Thoracic aorta (tissue), 2 donors: ENCODE measurements at regions not wholly inside any gene's neighbourhood (a gene's known extent, or its start where the extent isn't known, plus 50 kb on each side); places are given as distances from the start of the nearest gene placed in this dataset.

Experiments used
- ATAC-seq: fragments of 150-250 bp; one replicate; pipeline ENCODE4 v1.8.0; 2017; ENCODE audit warnings: low read depth; ENCODE audit not compliant: insufficient number of reproducible peaks, low FRiP score
- DNase-seq: peaks from one replicate; pipeline ENCODE4 v3.0.0-alpha.2; 2020; ENCODE audit warnings: low spot score
- H3K27ac ChIP-seq, 2 donors: fragments of 200-600 bp; sonication (generic); 1 replicate in 1 of 2; 2 replicates in 1 of 2; pipeline ENCODE4 v1.5.1; 2016; ENCODE audit warnings: mild to moderate bottlenecking in 2 of 2, moderate library complexity in 2 of 2
- H3K27me3 ChIP-seq: fragments of 200-600 bp; sonication (generic); replicated peaks from 2 replicates; pipeline ENCODE4 v1.6.0; 2016; ENCODE audit warnings: mild to moderate bottlenecking; ENCODE audit not compliant: insufficient read depth
- H3K36me3 ChIP-seq: fragments of 200-600 bp; sonication (generic); one replicate; pipeline ENCODE4 v1.5.1; 2016
- H3K4me1 ChIP-seq, 2 donors: fragments of 200-600 bp; sonication (generic); 1 replicate in 1 of 2; 2 replicates in 1 of 2; pipeline versions ENCODE4 v1.5.1 to v1.6.0; 2016; ENCODE audit warnings: low read depth in 2 of 2, mild to moderate bottlenecking in 1 of 2; ENCODE audit not compliant: control insufficient read depth in 1 of 2
- H3K4me3 ChIP-seq: fragments of 200-600 bp; sonication (generic); 2 replicates; pipeline ENCODE4 v1.5.1; 2016; ENCODE audit warnings: mild to moderate bottlenecking
- H3K9me3 ChIP-seq: fragments of 200-600 bp; sonication (generic); 2 replicates; pipeline ENCODE4 v1.5.1; 2016
- TF ChIP-seq, protein P1 (sequence below): fragments of 200-600 bp; sonication (generic); IDR thresholded peaks from one replicate; pipeline ENCODE4 v1.5.1; 2019; ENCODE audit warnings: antibody characterized with exemption

DNA sequence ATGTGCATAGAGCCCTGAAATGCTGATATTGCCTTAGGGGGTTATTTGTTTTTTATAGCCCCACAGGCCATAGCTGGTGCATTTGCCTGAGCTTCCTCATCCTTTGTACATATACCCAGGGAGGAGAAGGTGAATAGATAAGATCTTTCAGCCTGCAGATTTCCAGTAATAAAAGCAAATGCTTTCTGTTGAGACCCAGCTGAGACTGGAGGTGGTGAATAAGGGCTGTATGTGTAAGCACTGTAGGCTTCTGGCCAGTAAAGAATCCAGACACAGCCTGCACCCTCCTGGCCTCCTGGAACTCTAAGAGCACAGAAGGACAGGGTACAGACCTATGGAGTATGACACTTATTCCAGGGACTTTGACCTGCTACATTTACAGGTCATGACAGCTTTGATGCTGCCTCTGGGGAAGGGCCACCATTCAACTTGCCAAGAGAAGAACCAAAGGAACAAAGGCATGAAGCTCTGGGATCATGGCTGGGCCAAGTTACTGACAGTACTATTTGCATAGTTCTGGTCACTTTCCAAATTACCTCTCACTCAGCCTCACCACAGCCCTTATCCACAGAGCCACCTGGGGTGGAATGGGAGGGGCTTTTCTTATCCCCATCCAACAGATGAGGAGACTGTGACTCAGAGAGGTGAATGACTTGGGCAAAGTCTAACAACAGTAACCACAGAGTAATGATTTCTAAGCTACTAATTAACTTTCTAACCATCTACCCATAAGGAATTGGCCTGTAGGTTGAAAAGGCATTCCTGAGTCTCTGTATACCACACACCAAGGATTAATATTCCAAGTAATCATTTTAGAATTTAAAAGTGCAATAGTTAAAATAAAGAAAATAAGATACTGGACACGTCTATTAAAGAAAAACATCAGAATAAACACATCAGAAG is 604.5 kb upstream of the KLF4 start:
- no peaks in the 10 kb centered on the region for H3K27me3 ChIP-seq
- ATAC-seq: no peak
- DNase-seq: no peak
- TF ChIP-seq, protein P1, sequence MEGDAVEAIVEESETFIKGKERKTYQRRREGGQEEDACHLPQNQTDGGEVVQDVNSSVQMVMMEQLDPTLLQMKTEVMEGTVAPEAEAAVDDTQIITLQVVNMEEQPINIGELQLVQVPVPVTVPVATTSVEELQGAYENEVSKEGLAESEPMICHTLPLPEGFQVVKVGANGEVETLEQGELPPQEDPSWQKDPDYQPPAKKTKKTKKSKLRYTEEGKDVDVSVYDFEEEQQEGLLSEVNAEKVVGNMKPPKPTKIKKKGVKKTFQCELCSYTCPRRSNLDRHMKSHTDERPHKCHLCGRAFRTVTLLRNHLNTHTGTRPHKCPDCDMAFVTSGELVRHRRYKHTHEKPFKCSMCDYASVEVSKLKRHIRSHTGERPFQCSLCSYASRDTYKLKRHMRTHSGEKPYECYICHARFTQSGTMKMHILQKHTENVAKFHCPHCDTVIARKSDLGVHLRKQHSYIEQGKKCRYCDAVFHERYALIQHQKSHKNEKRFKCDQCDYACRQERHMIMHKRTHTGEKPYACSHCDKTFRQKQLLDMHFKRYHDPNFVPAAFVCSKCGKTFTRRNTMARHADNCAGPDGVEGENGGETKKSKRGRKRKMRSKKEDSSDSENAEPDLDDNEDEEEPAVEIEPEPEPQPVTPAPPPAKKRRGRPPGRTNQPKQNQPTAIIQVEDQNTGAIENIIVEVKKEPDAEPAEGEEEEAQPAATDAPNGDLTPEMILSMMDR: no peak
- no peaks in the 10 kb centered on the region for H3K36me3 ChIP-seq
- no peaks in the 10 kb centered on the region for H3K9me3 ChIP-seq
- no peak overlapping the region for H3K27ac ChIP-seq
- no peak overlapping the region for H3K4me3 ChIP-seq
- H3K4me1 ChIP-seq: no peaks in the 10 kb centered on the region

DNA sequence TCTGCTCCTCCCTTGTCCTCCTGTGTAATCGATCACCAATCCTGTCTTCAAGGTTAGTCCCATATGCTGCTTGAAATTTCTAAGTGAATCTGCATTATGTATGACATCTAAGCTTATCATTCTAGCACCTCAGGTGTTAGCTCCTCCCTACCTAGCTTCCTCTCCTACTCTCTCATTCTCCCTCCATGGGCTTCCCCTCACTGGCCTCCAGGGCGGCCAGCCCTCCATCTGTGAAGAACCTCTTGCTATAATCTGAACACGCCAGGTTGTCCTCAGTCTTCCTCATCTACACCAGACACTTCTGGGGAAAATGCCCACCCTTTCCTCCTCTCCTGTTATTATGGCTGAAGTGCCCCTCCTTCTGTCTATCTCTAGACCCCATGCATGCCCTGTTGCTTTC is 599.3 kb upstream of the KLF4 start:
- no peak overlapping the region for H3K4me3 ChIP-seq
- H3K4me1 ChIP-seq: no peaks in the 10 kb centered on the region
- no peak for DNase-seq
- H3K27me3 ChIP-seq: no peaks in the 10 kb centered on the region
- H3K27ac ChIP-seq: no peak overlapping the region
- ATAC-seq: no peak
- H3K36me3 ChIP-seq: no peaks in the 10 kb centered on the region
- H3K9me3 ChIP-seq: no peaks in the 10 kb centered on the region
- TF ChIP-seq, protein P1: no peak

GRCh38 chr9:108087781-108088180 is 598.2 kb upstream of the KLF4 start:
- TF ChIP-seq, protein P1: no peak
- Histone ChIP-seq H3K36me3 (no peaks in the 10 kb centered on the region), H3K27me3 (no peaks in the 10 kb centered on the region), H3K27ac (no peak overlapping the region), H3K4me1 (no peaks in the 10 kb centered on the region), H3K9me3 (no peaks in the 10 kb centered on the region), H3K4me3 (no peak overlapping the region)
- ATAC-seq (no peak), DNase-seq (no peak)

GRCh38 chr9:108086624-108087023 is 597.1 kb upstream of the KLF4 start:
- TF ChIP-seq, protein P1: no peak
- Histone ChIP-seq H3K4me1 (no peaks in the 10 kb centered on the region), H3K27me3 (no peaks in the 10 kb centered on the region), H3K9me3 (no peaks in the 10 kb centered on the region), H3K36me3 (no peaks in the 10 kb centered on the region), H3K27ac (no peak overlapping the region), H3K4me3 (no peak overlapping the region)
- no peak for ATAC-seq
- no peak for DNase-seq

GRCh38 chr9:108085294-108085693 is 595.7 kb upstream of the KLF4 start:
- Histone ChIP-seq H3K36me3 (no peaks in the 10 kb centered on the region), H3K9me3 (no peaks in the 10 kb centered on the region), H3K27me3 (no peaks in the 10 kb centered on the region), H3K27ac (no peak overlapping the region), H3K4me3 (no peak overlapping the region), H3K4me1 (no peaks in the 10 kb centered on the region)
- ATAC-seq (no peak), DNase-seq (no peak)
- TF ChIP-seq, protein P1: no peak
